B cell (primary cell): ENCODE measurements at regions not wholly inside any gene's neighbourhood (a gene's known extent, or its start where the extent isn't known, plus 50 kb on each side); places are given as distances from the start of the nearest gene placed in this dataset.

Source experiments
- CTCF ChIP-seq: fragments of 200-600 bp; IDR thresholded peaks from one replicate; pipeline ENCODE4 v1.8.0; 2022; ENCODE audit warnings: antibody characterized with exemption, mild to moderate bottlenecking
- EZH2 ChIP-seq: IDR thresholded peaks from 2 replicates; pipeline ENCODE4 v1.6.1; 2012; ENCODE audit warnings: borderline replicate concordance, low read depth, mild to moderate bottlenecking, moderate library complexity, low read length; ENCODE audit not compliant: insufficient read depth, poor library complexity, severe bottlenecking

DNA sequence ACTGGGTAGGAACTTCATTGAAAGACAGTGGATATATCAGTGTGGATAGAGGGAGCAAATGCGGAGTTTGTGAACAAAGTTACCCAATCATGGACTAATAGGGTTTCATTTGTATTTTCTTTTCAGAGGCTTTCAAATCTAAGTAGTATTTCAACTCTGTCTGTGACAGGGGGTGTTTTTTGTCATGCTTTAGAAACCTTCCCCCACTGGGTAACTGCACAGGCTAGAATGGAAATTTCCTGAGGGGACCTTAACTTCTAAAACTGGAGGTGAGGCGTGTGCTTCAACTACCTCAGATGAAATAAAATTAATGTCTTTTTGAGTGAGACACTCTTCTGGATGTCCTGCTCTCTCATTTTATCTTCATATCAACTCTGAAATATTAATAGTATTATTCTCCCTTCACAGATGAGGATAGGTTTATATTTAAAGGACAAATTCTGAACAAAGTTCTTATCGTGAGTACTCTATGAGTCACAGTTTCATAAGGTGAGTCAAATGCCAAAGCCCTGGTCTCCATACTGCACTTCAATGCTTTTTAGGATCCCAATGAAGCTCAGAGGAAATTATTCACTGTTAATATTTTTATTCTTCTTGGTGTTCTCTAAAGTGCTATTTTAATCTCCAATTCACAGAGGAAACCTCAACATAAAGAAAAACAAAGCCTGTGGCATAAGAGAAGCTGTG is 770.6 kb downstream of the CCSER2 start:
- TF ChIP-seq CTCF (no peak), EZH2 (no peak)
